Vagina (tissue), 2 donors: ENCODE measurements at regions not wholly inside any gene's neighbourhood (a gene's known extent, or its start where the extent isn't known, plus 50 kb on each side); places are given as distances from the start of the nearest gene placed in this dataset.

ENCODE experiments used
- POLR2A ChIP-seq, 2 donors: fragments of 450-650 bp; IDR thresholded peaks; one replicate each; pipeline ENCODE4 v1.6.1; 2017; ENCODE audit warnings: antibody characterized with exemption in 2 of 2, mild to moderate bottlenecking in 2 of 2, moderate library complexity in 2 of 2
- POLR2AphosphoS5 ChIP-seq, 2 donors: sonication (generic); formaldehyde crosslinking; IDR thresholded peaks; one replicate each; pipeline ENCODE4 v1.9.0; 2017; ENCODE audit warnings: antibody characterized with exemption in 2 of 2, mild to moderate bottlenecking in 2 of 2, low read depth in 1 of 2; ENCODE audit not compliant: insufficient read depth in 1 of 2
- TF ChIP-seq, protein P1 (sequence below), 3 experiments: fragments of 450-650 bp in 2 of 3; fragments of 200-600 bp in 1 of 3; sonication (generic) in 1 of 3; IDR thresholded peaks; one replicate each; pipeline ENCODE4 v1.5.1; 2017 to 2019; ENCODE audit warnings: antibody characterized with exemption in 3 of 3, mild to moderate bottlenecking in 2 of 3, moderate library complexity in 2 of 3

GRCh38 chr2:123916531-123916930 is 108.6 kb upstream of the CNTNAP5 start:
- TF ChIP-seq POLR2AphosphoS5 (IDR thresholded peaks at IDR 0.05; ENCODE audit: insufficient read depth in 1 of 2, low read depth in 1 of 2) (no peak), POLR2A (IDR thresholded peaks at IDR 0.05) (no peak)
- TF ChIP-seq, protein P1, sequence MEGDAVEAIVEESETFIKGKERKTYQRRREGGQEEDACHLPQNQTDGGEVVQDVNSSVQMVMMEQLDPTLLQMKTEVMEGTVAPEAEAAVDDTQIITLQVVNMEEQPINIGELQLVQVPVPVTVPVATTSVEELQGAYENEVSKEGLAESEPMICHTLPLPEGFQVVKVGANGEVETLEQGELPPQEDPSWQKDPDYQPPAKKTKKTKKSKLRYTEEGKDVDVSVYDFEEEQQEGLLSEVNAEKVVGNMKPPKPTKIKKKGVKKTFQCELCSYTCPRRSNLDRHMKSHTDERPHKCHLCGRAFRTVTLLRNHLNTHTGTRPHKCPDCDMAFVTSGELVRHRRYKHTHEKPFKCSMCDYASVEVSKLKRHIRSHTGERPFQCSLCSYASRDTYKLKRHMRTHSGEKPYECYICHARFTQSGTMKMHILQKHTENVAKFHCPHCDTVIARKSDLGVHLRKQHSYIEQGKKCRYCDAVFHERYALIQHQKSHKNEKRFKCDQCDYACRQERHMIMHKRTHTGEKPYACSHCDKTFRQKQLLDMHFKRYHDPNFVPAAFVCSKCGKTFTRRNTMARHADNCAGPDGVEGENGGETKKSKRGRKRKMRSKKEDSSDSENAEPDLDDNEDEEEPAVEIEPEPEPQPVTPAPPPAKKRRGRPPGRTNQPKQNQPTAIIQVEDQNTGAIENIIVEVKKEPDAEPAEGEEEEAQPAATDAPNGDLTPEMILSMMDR (IDR thresholded peaks at IDR 0.05) = no peak
